VCaP (cell line): ENCODE measurements at regions not wholly inside any gene's neighbourhood (a gene's known extent, or its start where the extent isn't known, plus 50 kb on each side); places are given as distances from the start of the nearest gene placed in this dataset.

Source experiments
- H3K27ac ChIP-seq: fragments of 450-650 bp; 2 replicates; pipeline ENCODE4 v1.5.1; 2017
- TF ChIP-seq, protein P1 (sequence below): fragments of 450-650 bp; conservative IDR thresholded peaks from 2 replicates; pipeline ENCODE4 v1.5.1; 2017; ENCODE audit warnings: mild to moderate bottlenecking, moderate library complexity

GRCh38 chr5:23648656-23649055 is 141.2 kb downstream of the PRDM9 start:
- H3K27ac ChIP-seq, result no peak overlapping the region
- TF ChIP-seq, protein P1, sequence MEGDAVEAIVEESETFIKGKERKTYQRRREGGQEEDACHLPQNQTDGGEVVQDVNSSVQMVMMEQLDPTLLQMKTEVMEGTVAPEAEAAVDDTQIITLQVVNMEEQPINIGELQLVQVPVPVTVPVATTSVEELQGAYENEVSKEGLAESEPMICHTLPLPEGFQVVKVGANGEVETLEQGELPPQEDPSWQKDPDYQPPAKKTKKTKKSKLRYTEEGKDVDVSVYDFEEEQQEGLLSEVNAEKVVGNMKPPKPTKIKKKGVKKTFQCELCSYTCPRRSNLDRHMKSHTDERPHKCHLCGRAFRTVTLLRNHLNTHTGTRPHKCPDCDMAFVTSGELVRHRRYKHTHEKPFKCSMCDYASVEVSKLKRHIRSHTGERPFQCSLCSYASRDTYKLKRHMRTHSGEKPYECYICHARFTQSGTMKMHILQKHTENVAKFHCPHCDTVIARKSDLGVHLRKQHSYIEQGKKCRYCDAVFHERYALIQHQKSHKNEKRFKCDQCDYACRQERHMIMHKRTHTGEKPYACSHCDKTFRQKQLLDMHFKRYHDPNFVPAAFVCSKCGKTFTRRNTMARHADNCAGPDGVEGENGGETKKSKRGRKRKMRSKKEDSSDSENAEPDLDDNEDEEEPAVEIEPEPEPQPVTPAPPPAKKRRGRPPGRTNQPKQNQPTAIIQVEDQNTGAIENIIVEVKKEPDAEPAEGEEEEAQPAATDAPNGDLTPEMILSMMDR, result no peak

GRCh38 chr5:23649594-23649993 is 142.2 kb downstream of the PRDM9 start:
- TF ChIP-seq, protein P1, result no peak
- H3K27ac ChIP-seq, result no peak overlapping the region

DNA sequence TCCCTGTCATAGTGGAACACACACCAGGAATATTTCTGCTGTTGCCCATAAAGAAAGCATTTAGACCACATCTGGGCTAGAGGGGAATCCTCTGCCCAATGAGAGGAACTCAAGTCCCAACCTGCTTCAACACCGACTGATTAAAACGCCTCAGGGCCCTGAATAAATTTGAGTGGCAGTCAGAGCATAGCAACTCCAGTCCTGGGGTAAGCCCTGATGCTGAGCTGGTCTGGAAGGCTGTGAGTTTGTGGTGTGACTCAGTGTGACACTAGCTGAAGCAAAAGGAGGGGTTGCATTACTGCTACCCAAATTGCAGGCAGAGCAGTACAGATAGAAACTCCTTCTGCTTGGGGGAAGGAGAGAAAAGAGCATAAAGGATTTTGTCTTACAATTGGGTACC is 148.3 kb downstream of the PRDM9 start:
- TF ChIP-seq, protein P1, result no peak
- no peak overlapping the region for H3K27ac ChIP-seq

GRCh38 chr5:23675456-23675855 is 168.0 kb downstream of the PRDM9 start:
- TF ChIP-seq, protein P1, result no peak

DNA sequence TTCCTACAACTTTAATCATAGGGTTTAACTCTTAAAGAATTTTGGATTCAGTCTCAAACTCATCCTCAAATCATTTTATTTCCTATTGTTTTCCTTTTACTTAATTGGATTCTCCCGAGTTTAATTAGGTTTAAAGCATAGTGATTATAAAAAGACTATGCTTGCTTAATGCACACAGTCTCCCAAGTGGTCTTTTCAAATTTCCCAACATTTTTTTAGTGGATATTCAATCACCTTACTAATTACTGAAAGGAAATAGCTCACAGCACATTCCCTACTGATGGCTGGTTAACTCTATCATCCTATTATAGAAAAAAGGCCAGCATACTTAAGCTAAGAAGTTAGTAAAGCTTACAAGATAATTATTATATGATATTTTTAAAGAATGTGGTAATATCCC is 170.6 kb downstream of the PRDM9 start:
- no peak overlapping the region for H3K27ac ChIP-seq
- TF ChIP-seq, protein P1, result no peak

More at GRCh38 chr5:23675456-23675855, 168.0 kb downstream of the PRDM9 start:
- no peak overlapping the region for H3K27ac ChIP-seq

- TF ChIP-seq, protein P1, result no peak
- no peak overlapping the region for H3K27ac ChIP-seq
These were observed 176.7 kb downstream of the PRDM9 start for GRCh38 chr5:23684103-23684502.

GRCh38 chr5:23703940-23704855 is 196.8 kb downstream of the PRDM9 start:
- TF ChIP-seq, protein P1, result no peak
- peak overlapping the region; percentile 44 for H3K27ac ChIP-seq
